OCI-LY1 (cell line): ENCODE measurements at regions not wholly inside any gene's neighbourhood (a gene's known extent, or its start where the extent isn't known, plus 50 kb on each side); places are given as distances from the start of the nearest gene placed in this dataset.

ENCODE experiments used
- H2AFZ ChIP-seq: fragments of 200-600 bp; sonication (generic), shearing (Covaris generic); 2 replicates; pipeline ENCODE4 v1.6.0; 2014; ENCODE audit warnings: antibody characterized with exemption, mild to moderate bottlenecking, low read length
- H3F3A ChIP-seq: fragments of 200-600 bp; sonication (generic), shearing (Covaris generic); 2 replicates; pipeline ENCODE4 v1.6.0; 2014; ENCODE audit warnings: mild to moderate bottlenecking, antibody characterized with exemption, low read length, moderate library complexity; ENCODE audit not compliant: insufficient read depth
- H3K27ac ChIP-seq: fragments of 200-600 bp; sonication (generic); 2 replicates; pipeline ENCODE4 v1.5.1; 2014; ENCODE audit warnings: low read length, mixed run types, mild to moderate bottlenecking, low read depth; ENCODE audit not compliant: poor library complexity, severe bottlenecking
- H3K27me3 ChIP-seq: fragments of 200-600 bp; sonication (generic); 2 replicates; pipeline ENCODE4 v1.6.0; 2014; ENCODE audit warnings: antibody characterized with exemption, mild to moderate bottlenecking, low read length, moderate library complexity; ENCODE audit not compliant: insufficient read depth
- H3K36me3 ChIP-seq: fragments of 200-600 bp; sonication (generic); 2 replicates; pipeline ENCODE4 v1.6.1; 2014; ENCODE audit warnings: mild to moderate bottlenecking, antibody characterized with exemption, low read length, moderate library complexity, mixed read lengths; ENCODE audit not compliant: insufficient read depth
- H3K4me1 ChIP-seq: fragments of 200-600 bp; sonication (generic); 2 replicates; pipeline ENCODE4 v1.5.1; 2014; ENCODE audit warnings: mild to moderate bottlenecking, low read length, moderate library complexity; ENCODE audit not compliant: insufficient read depth, severe bottlenecking
- H3K4me2 ChIP-seq: fragments of 200-600 bp; sonication (generic), shearing (Covaris generic); 2 replicates; pipeline ENCODE4 v1.6.1; 2014; ENCODE audit warnings: low read length
- H3K4me3 ChIP-seq: fragments of 200-600 bp; sonication (generic); 2 replicates; pipeline ENCODE4 v1.5.1; 2014; ENCODE audit warnings: low read length, low read depth, mild to moderate bottlenecking, mixed read lengths; ENCODE audit not compliant: poor library complexity, severe bottlenecking
- H3K79me2 ChIP-seq: fragments of 200-600 bp; shearing (Covaris generic); 2 replicates; pipeline ENCODE4 v1.6.1; 2016; ENCODE audit warnings: mixed run types, low read length, mixed read lengths; ENCODE audit not compliant: insufficient read depth
- H3K9ac ChIP-seq: fragments of 200-600 bp; sonication (generic), shearing (Covaris generic); 2 replicates; pipeline ENCODE4 v1.6.1; 2014; ENCODE audit warnings: mild to moderate bottlenecking, low read length, mixed read lengths
- H3K9me2 ChIP-seq: fragments of 200-600 bp; sonication (generic), shearing (Covaris generic); 2 replicates; pipeline ENCODE4 v1.6.1; 2014; ENCODE audit warnings: low read depth, mild to moderate bottlenecking, low read length, mixed read lengths
- H3K9me3 ChIP-seq: fragments of 200-600 bp; shearing (Covaris generic); 2 replicates; pipeline ENCODE4 v1.6.1; 2014; ENCODE audit warnings: low read length, mixed read lengths
- H4K20me1 ChIP-seq: fragments of 200-600 bp; sonication (generic), shearing (Covaris generic); 2 replicates; pipeline ENCODE4 v1.6.0; 2016; ENCODE audit warnings: mild to moderate bottlenecking, low read length; ENCODE audit not compliant: insufficient read depth
- EZH2 ChIP-seq: fragments of 200-600 bp; sonication (generic), shearing (Covaris generic); IDR thresholded peaks from 2 replicates; pipeline ENCODE4 v1.8.0; 2017; ENCODE audit warnings: borderline replicate concordance, mixed run types, mild to moderate bottlenecking, antibody characterized with exemption, low read length, moderate library complexity, mixed read lengths
- TF ChIP-seq, protein P1 (sequence below): fragments of 200-600 bp; sonication (generic), shearing (Covaris generic); IDR thresholded peaks from 2 replicates; pipeline ENCODE4 v1.5.1; 2017; ENCODE audit warnings: mild to moderate bottlenecking, antibody characterized with exemption, low read length, moderate library complexity, mixed read lengths

DNA sequence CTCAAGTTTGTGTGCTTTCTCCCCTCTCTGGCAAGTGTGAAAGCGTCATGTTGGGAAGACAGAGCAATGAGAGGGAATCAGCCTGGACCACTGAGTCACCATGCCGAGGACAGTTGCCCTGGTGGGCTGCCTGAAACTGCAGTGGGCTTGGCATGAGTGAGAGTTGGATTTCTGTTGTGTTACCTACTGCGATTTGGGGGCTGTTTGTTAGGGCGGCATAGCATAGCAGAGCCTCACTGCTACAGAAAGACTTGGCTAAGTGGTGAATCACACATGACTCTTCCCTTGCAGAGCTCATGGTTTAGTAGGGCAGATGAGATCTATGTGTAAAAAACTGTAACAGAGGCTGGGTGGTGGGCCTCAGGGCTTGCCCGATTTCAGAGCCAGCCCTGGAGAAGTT is 324.6 kb downstream of the C16orf95 start:
- H3K27me3 ChIP-seq = peaks cover 3% of the 10 kb centered on the region; the same call in 1 of the 2 replicates
- no peak overlapping the region for H3K27ac ChIP-seq
- no peaks in the 10 kb centered on the region for H3K4me1 ChIP-seq

DNA sequence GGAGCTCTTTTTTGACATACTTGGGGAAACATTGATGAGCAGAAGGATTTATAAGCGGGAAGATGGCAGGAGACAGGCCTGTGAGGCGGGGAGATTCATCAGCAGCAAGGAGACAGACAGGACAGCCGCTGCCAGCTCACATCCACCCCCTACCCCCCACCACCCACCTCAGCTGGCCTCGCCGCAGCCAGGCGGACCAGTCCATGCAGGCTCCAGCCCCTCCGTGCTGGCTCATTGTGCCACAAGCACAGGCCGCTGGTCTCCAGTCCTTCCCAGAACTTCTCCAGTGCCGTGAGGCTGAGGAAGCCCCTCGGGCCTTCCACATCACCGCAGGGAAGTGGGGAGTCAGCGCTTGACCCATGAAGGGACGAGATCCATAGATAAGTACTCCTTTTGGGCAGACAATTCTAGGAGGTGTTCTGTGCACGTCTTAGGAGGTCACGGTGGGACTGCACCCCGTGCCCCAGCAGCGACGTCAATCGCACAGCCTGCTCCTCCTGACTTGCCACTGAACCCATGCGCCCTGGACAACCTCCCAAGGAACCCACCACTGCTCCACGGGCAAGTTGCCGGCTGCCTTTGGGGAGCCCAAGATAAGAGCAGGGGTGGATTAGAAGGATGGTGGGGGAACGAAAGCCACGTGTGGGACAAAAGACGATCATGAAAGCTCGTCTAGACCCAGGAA is 323.6 kb downstream of the C16orf95 start:
- Histone ChIP-seq H3K36me3 (no peaks in the 10 kb centered on the region), H3K79me2 (no peaks in the 10 kb centered on the region), H3K27ac (no peak overlapping the region), H3K4me3 (no peak overlapping the region), H3K9me2 (no peaks in the 10 kb centered on the region), H3F3A (no peaks in the 10 kb centered on the region), H3K4me2 (no peak overlapping the region), H2AFZ (no peak overlapping the region), H3K27me3 (peaks cover 3% of the 10 kb centered on the region; the same call in 1 of the 2 replicates), H3K9me3 (no peaks in the 10 kb centered on the region), H4K20me1 (no peaks in the 10 kb centered on the region), H3K9ac (no peak overlapping the region), H3K4me1 (no peaks in the 10 kb centered on the region)
- TF ChIP-seq, protein P1, sequence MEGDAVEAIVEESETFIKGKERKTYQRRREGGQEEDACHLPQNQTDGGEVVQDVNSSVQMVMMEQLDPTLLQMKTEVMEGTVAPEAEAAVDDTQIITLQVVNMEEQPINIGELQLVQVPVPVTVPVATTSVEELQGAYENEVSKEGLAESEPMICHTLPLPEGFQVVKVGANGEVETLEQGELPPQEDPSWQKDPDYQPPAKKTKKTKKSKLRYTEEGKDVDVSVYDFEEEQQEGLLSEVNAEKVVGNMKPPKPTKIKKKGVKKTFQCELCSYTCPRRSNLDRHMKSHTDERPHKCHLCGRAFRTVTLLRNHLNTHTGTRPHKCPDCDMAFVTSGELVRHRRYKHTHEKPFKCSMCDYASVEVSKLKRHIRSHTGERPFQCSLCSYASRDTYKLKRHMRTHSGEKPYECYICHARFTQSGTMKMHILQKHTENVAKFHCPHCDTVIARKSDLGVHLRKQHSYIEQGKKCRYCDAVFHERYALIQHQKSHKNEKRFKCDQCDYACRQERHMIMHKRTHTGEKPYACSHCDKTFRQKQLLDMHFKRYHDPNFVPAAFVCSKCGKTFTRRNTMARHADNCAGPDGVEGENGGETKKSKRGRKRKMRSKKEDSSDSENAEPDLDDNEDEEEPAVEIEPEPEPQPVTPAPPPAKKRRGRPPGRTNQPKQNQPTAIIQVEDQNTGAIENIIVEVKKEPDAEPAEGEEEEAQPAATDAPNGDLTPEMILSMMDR = no peak
- no peak for TF ChIP-seq EZH2

More for the DNA sequence above, 324.6 kb downstream of the C16orf95 start:
- no peaks in the 10 kb centered on the region for H3K36me3 ChIP-seq
- H3K4me2 ChIP-seq = no peak overlapping the region
- no peak overlapping the region for H3K4me3 ChIP-seq
- H3K9me3 ChIP-seq = no peaks in the 10 kb centered on the region
- H3F3A ChIP-seq = no peaks in the 10 kb centered on the region
- TF ChIP-seq EZH2 = no peak
- TF ChIP-seq, protein P1 = no peak
- no peaks in the 10 kb centered on the region for H4K20me1 ChIP-seq
- H3K79me2 ChIP-seq = no peaks in the 10 kb centered on the region
- H2AFZ ChIP-seq = no peak overlapping the region
- H3K9me2 ChIP-seq = no peaks in the 10 kb centered on the region
- H3K9ac ChIP-seq = no peak overlapping the region

DNA sequence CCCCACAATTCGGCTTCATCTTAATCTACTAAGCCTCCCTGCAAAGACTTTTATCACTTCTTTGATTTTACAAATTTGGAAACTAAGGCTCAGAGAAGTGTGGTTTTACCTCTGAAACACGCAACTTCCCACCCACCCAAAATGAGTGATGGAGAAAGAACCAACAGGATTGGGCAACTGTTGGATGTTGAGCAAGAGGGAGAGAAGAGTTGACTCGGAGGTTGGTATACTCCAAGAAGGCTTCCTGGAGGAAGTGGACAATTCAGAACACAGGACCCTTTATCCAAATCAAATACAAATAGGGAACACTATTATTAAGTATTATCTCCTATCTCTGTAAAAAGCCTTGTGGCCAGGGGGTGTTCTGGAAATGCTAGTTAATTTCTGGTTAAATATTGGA is 323.0 kb downstream of the C16orf95 start:
- Histone ChIP-seq H3K79me2 (no peaks in the 10 kb centered on the region), H4K20me1 (no peaks in the 10 kb centered on the region), H3K9me3 (no peaks in the 10 kb centered on the region), H3K4me2 (no peak overlapping the region), H3F3A (no peaks in the 10 kb centered on the region), H3K4me3 (no peak overlapping the region), H3K9ac (no peak overlapping the region), H3K36me3 (no peaks in the 10 kb centered on the region), H3K4me1 (no peaks in the 10 kb centered on the region), H2AFZ (no peak overlapping the region), H3K27me3 (peaks cover 3% of the 10 kb centered on the region; the same call in 1 of the 2 replicates), H3K9me2 (no peaks in the 10 kb centered on the region), H3K27ac (no peak overlapping the region)
- TF ChIP-seq, protein P1 = no peak
- TF ChIP-seq EZH2 = no peak
